ENCODE measurements at regions not wholly inside any gene's neighbourhood (a gene's known extent, or its start where the extent isn't known, plus 50 kb on each side); places are given as distances from the start of the nearest gene placed in this dataset.

GRCh38 chr9:27625751-27626150 is 52.5 kb upstream of the C9orf72 start:
- DNase-seq, result no peak
- H3K36me3 Mint-ChIP-seq (ENCODE audit: insufficient read depth), result no peaks in the 10 kb centered on the region
- no peak for ATAC-seq

GRCh38 chr9:27626244-27627187 is 53.2 kb upstream of the C9orf72 start:
- Mint-ChIP-seq H3K9me3 (no peaks in the 10 kb centered on the region), H3K4me3 (no peak overlapping the region), H3K36me3 (ENCODE audit: insufficient read depth) (no peaks in the 10 kb centered on the region), H3K27me3 (ENCODE audit: low read depth) (peaks cover 8% of the 10 kb centered on the region), H3K4me1 (ENCODE audit: low read depth) (no peaks in the 10 kb centered on the region)
- no peak for ATAC-seq
- DNase-seq, result no peak

More at GRCh38 chr9:27625751-27626150, 52.5 kb upstream of the C9orf72 start:
- Mint-ChIP-seq H3K4me3 (no peak overlapping the region), H3K4me1 (ENCODE audit: low read depth) (no peaks in the 10 kb centered on the region), H3K9me3 (no peaks in the 10 kb centered on the region), H3K27me3 (ENCODE audit: low read depth) (peaks cover 8% of the 10 kb centered on the region)

- no peak for DNase-seq
- H3K4me1 Mint-ChIP-seq (ENCODE audit: low read depth), result no peaks in the 10 kb centered on the region
- no peak overlapping the region for H3K4me3 Mint-ChIP-seq
- no peak for ATAC-seq
- no peaks in the 10 kb centered on the region for H3K36me3 Mint-ChIP-seq (ENCODE audit: insufficient read depth)
- H3K27me3 Mint-ChIP-seq (ENCODE audit: low read depth), result peaks cover 9% of the 10 kb centered on the region
- no peaks in the 10 kb centered on the region for H3K9me3 Mint-ChIP-seq
These were observed 53.9 kb upstream of the C9orf72 start for GRCh38 chr9:27627188-27627564.

- DNase-seq, result no peak
- ATAC-seq, result no peak
- H3K27me3 Mint-ChIP-seq (ENCODE audit: low read depth), result peaks cover 9% of the 10 kb centered on the region
- H3K9me3 Mint-ChIP-seq, result no peaks in the 10 kb centered on the region
- no peaks in the 10 kb centered on the region for H3K36me3 Mint-ChIP-seq (ENCODE audit: insufficient read depth)
- no peak overlapping the region for H3K4me3 Mint-ChIP-seq
- no peaks in the 10 kb centered on the region for H3K4me1 Mint-ChIP-seq (ENCODE audit: low read depth)
These were observed 55.0 kb upstream of the C9orf72 start for GRCh38 chr9:27628311-27628710.

GRCh38 chr9:27629425-27629824 is 56.1 kb upstream of the C9orf72 start:
- no peaks in the 10 kb centered on the region for H3K36me3 Mint-ChIP-seq (ENCODE audit: insufficient read depth)
- H3K4me3 Mint-ChIP-seq, result no peak overlapping the region
- no peak for ATAC-seq

GRCh38 chr9:27632254-27632653 is 59.0 kb upstream of the C9orf72 start:
- no peak for ATAC-seq

More at GRCh38 chr9:27629425-27629824, 56.1 kb upstream of the C9orf72 start:
- H3K27me3 Mint-ChIP-seq (ENCODE audit: low read depth), result peaks cover 8% of the 10 kb centered on the region
- H3K9me3 Mint-ChIP-seq, result no peaks in the 10 kb centered on the region
- DNase-seq, result no peak
- H3K4me1 Mint-ChIP-seq (ENCODE audit: low read depth), result no peaks in the 10 kb centered on the region

GRCh38 chr9:27633764-27634163 is 60.5 kb upstream of the C9orf72 start:
- Mint-ChIP-seq H3K9me3 (no peaks in the 10 kb centered on the region), H3K27me3 (ENCODE audit: low read depth) (peaks cover 5% of the 10 kb centered on the region), H3K4me1 (ENCODE audit: low read depth) (peaks cover 2% of the 10 kb centered on the region), H3K36me3 (ENCODE audit: insufficient read depth) (no peaks in the 10 kb centered on the region), H3K4me3 (no peak overlapping the region)
- no peak for ATAC-seq
- DNase-seq, result no peak

More at GRCh38 chr9:27632254-27632653, 59.0 kb upstream of the C9orf72 start:
- Mint-ChIP-seq H3K27me3 (ENCODE audit: low read depth) (peaks cover 5% of the 10 kb centered on the region), H3K9me3 (no peaks in the 10 kb centered on the region), H3K4me3 (no peak overlapping the region), H3K4me1 (ENCODE audit: low read depth) (peaks cover 2% of the 10 kb centered on the region), H3K36me3 (ENCODE audit: insufficient read depth) (no peaks in the 10 kb centered on the region)
- DNase-seq, result no peak

GRCh38 chr9:27634879-27635278 is 61.6 kb upstream of the C9orf72 start:
- ATAC-seq (no peak), DNase-seq (no peak)
- H3K4me3 Mint-ChIP-seq, result no peak overlapping the region
- H3K4me1 Mint-ChIP-seq (ENCODE audit: low read depth), result peaks cover 2% of the 10 kb centered on the region
- H3K9me3 Mint-ChIP-seq, result no peaks in the 10 kb centered on the region
- no peaks in the 10 kb centered on the region for H3K36me3 Mint-ChIP-seq (ENCODE audit: insufficient read depth)
- peaks cover 5% of the 10 kb centered on the region for H3K27me3 Mint-ChIP-seq (ENCODE audit: low read depth)

GRCh38 chr9:27638716-27639115 is 65.4 kb upstream of the C9orf72 start:
- Mint-ChIP-seq H3K4me1 (ENCODE audit: low read depth) (peaks cover 2% of the 10 kb centered on the region), H3K27me3 (ENCODE audit: low read depth) (peaks cover 6% of the 10 kb centered on the region), H3K4me3 (no peak overlapping the region), H3K36me3 (ENCODE audit: insufficient read depth) (no peaks in the 10 kb centered on the region), H3K9me3 (no peaks in the 10 kb centered on the region)
- ATAC-seq (no peak), DNase-seq (no peak)

GRCh38 chr9:27645161-27645840 is 72.0 kb upstream of the C9orf72 start:
- H3K9me3 Mint-ChIP-seq, result no peaks in the 10 kb centered on the region
- peaks cover 9% of the 10 kb centered on the region for H3K27me3 Mint-ChIP-seq (ENCODE audit: low read depth)
- H3K4me1 Mint-ChIP-seq (ENCODE audit: low read depth), result no peaks in the 10 kb centered on the region
- no peaks in the 10 kb centered on the region for H3K36me3 Mint-ChIP-seq (ENCODE audit: insufficient read depth)
- DNase-seq (no peak), ATAC-seq (no peak)
- H3K4me3 Mint-ChIP-seq, result no peak overlapping the region

GRCh38 chr9:27653246-27653645 is 80.0 kb upstream of the C9orf72 start:
- no peak for ATAC-seq
- H3K4me3 Mint-ChIP-seq, result no peak overlapping the region

GRCh38 chr9:27653957-27654356 is 80.7 kb upstream of the C9orf72 start:
- DNase-seq (no peak), ATAC-seq (no peak)
- Mint-ChIP-seq H3K27me3 (ENCODE audit: low read depth) (no peaks in the 10 kb centered on the region), H3K4me3 (no peak overlapping the region), H3K9me3 (no peaks in the 10 kb centered on the region), H3K36me3 (ENCODE audit: insufficient read depth) (no peaks in the 10 kb centered on the region), H3K4me1 (ENCODE audit: low read depth) (no peaks in the 10 kb centered on the region)

More at GRCh38 chr9:27653246-27653645, 80.0 kb upstream of the C9orf72 start:
- no peaks in the 10 kb centered on the region for H3K4me1 Mint-ChIP-seq (ENCODE audit: low read depth)
- no peaks in the 10 kb centered on the region for H3K27me3 Mint-ChIP-seq (ENCODE audit: low read depth)
- H3K9me3 Mint-ChIP-seq, result no peaks in the 10 kb centered on the region
- no peak for DNase-seq
- H3K36me3 Mint-ChIP-seq (ENCODE audit: insufficient read depth), result no peaks in the 10 kb centered on the region

GRCh38 chr9:27654629-27655285 is 81.5 kb upstream of the C9orf72 start:
- H3K36me3 Mint-ChIP-seq (ENCODE audit: insufficient read depth), result no peaks in the 10 kb centered on the region
- no peak overlapping the region for H3K4me3 Mint-ChIP-seq
- no peaks in the 10 kb centered on the region for H3K27me3 Mint-ChIP-seq (ENCODE audit: low read depth)
- H3K9me3 Mint-ChIP-seq, result no peaks in the 10 kb centered on the region
- no peak for DNase-seq
- H3K4me1 Mint-ChIP-seq (ENCODE audit: low read depth), result no peaks in the 10 kb centered on the region
- no peak for ATAC-seq

GRCh38 chr9:27655441-27655840 is 82.2 kb upstream of the C9orf72 start:
- no peak for DNase-seq
- no peak for ATAC-seq
- Mint-ChIP-seq H3K9me3 (no peaks in the 10 kb centered on the region), H3K27me3 (ENCODE audit: low read depth) (no peaks in the 10 kb centered on the region), H3K4me1 (ENCODE audit: low read depth) (no peaks in the 10 kb centered on the region), H3K36me3 (ENCODE audit: insufficient read depth) (no peaks in the 10 kb centered on the region), H3K4me3 (no peak overlapping the region)

All from activated T-cell treated with anti-CD3 and anti-CD28 coated beads, Interleukin-2, amount 50 U/mL, for 4 hours (primary cell).